HepG2 (cell line): ENCODE measurements at regions not wholly inside any gene's neighbourhood (a gene's known extent, or its start where the extent isn't known, plus 50 kb on each side); places are given as distances from the start of the nearest gene placed in this dataset.
A peak's percentile ranks its signal among the peaks of the same experiment; 100 is the strongest.

Source experiments
- ATAC-seq: fragments of 200-7000 bp; cut with Tn5 transposase; 3 replicates; pipeline ENCODE4 v1.9.1; 2020; ENCODE audit warnings: mild to moderate bottlenecking, moderate library complexity
- BruUV-seq: library from RNA; stranded (reverse); fragments of 400-500 nt; replicated peaks from 2 replicates; lab custom pipeline; 2021; lab: Mats Ljungman, UMichigan
- CTCF ChIA-PET: fragments of 300-600 bp; formaldehyde crosslinking; extraction: SDS; loops from one replicate; lab custom pipeline; 2021; ENCODE audit warnings: low total read pairs, inconsistent platforms, low intra/inter-chr PET ratio; lab: Yijun Ruan, JAX
- POLR2A ChIA-PET: fragments of 350-600 bp; sonication (Branson Sonifier 250); formaldehyde crosslinking; loops from one replicate; lab custom pipeline; 2020; ENCODE audit warnings: antibody characterized with exemption, inconsistent platforms; lab: Yijun Ruan, JAX
- DNase-seq: peaks from one replicate; pipeline ENCODE4 v3.0.0-alpha.2; 2015; ENCODE audit warnings: low spot score
- FAIRE-seq: peaks from 3 replicates; lab custom pipeline; 2011; peaks lifted over from hg19 to GRCh38; lab: Jason Lieb, UNC
- H2AFZ ChIP-seq: one replicate; pipeline ENCODE4 v1.6.1; 2011; ENCODE audit warnings: low read length, inconsistent platforms
- H3K27ac ChIP-seq: fragments of 300-600 bp; 3 replicates; pipeline ENCODE4 v1.8.0; 2011; ENCODE audit warnings: mixed run types, mild to moderate bottlenecking, mixed read lengths, low read length, inconsistent platforms; ENCODE audit not compliant: insufficient read depth; ENCODE audit errors: extremely low read length
- H3K27me3 ChIP-seq, 2 experiments: fragments of 200-600 bp in 1 of 2; 2 replicates in 1 of 2; 3 replicates in 1 of 2; pipeline versions ENCODE4 v1.6.0 to v1.8.0; 2011; ENCODE audit warnings: low read length in 2 of 2, mild to moderate bottlenecking in 2 of 2, moderate library complexity in 2 of 2, inconsistent platforms in 1 of 2; ENCODE audit not compliant: insufficient read depth in 2 of 2, control insufficient read depth in 1 of 2
- H3K36me3 ChIP-seq, 2 experiments: fragments of 200-600 bp in 1 of 2; replicated peaks in 1 of 2; 2 replicates in 1 of 2; 3 replicates in 1 of 2; pipeline versions ENCODE4 v1.5.1 to v1.8.0; 2011; ENCODE audit warnings: low read length in 2 of 2, inconsistent platforms in 1 of 2; ENCODE audit not compliant: insufficient read depth in 2 of 2, control insufficient read depth in 1 of 2
- H3K4me1 ChIP-seq: 2 replicates; pipeline ENCODE4 v1.5.1; 2012; ENCODE audit warnings: low read length, inconsistent platforms; ENCODE audit not compliant: insufficient read depth
- H3K4me2 ChIP-seq: 2 replicates; pipeline ENCODE4 v1.6.0; 2011; ENCODE audit warnings: low read depth, low read length, inconsistent platforms
- H3K4me3 ChIP-seq, 3 experiments: fragments of 200-600 bp in 1 of 3; sonication (generic), shearing (Covaris generic) in 1 of 3; replicated peaks in 1 of 3; 2 replicates each; pipeline ENCODE4 v1.5.1; 2011 to 2016; ENCODE audit warnings: low read length in 3 of 3, inconsistent platforms in 2 of 3, low read depth in 2 of 3, mild to moderate bottlenecking in 2 of 3, control low read depth in 1 of 3, mixed read lengths in 1 of 3; ENCODE audit not compliant: insufficient read depth in 1 of 3
- H3K79me2 ChIP-seq: one replicate; pipeline ENCODE4 v1.6.1; 2011; ENCODE audit warnings: low read length, inconsistent platforms; ENCODE audit not compliant: insufficient read depth
- H3K9ac ChIP-seq: 2 replicates; pipeline ENCODE4 v1.6.0; 2011; ENCODE audit warnings: mild to moderate bottlenecking, low read depth, low read length, inconsistent platforms; ENCODE audit not compliant: insufficient read depth
- H3K9me3 ChIP-seq: 2 replicates; pipeline ENCODE4 v1.5.1; 2012; ENCODE audit warnings: mild to moderate bottlenecking, low read length
- H4K20me1 ChIP-seq: 2 replicates; pipeline ENCODE4 v1.6.0; 2011; ENCODE audit warnings: inconsistent platforms, mild to moderate bottlenecking, low read length, moderate library complexity; ENCODE audit not compliant: insufficient read depth
- AGO2 ChIP-seq: fragments of 200-400 bp; formaldehyde crosslinking; optimal IDR thresholded peaks from 2 replicates; pipeline ENCODE3; 2017; ENCODE audit warnings: mild to moderate bottlenecking, low read depth, low read length, moderate library complexity
- MED13 ChIP-seq: sonication (generic); formaldehyde crosslinking; IDR thresholded peaks from 2 replicates; pipeline ENCODE4 v1.5.0; 2020; ENCODE audit warnings: missing genetic modification reagents
- MIXL1 ChIP-seq: IDR thresholded peaks from 2 replicates; pipeline ENCODE4 v1.6.1; 2016
- MTF1 ChIP-seq: sonication (generic); formaldehyde crosslinking; IDR thresholded peaks from 2 replicates; pipeline ENCODE4 v1.5.0; 2020; ENCODE audit warnings: missing genetic modification reagents
- NCOA1 ChIP-seq: sonication (generic); formaldehyde crosslinking; IDR thresholded peaks from 2 replicates; pipeline ENCODE4 v1.9.0; 2021; ENCODE audit warnings: missing genetic modification reagents
- RFX3 ChIP-seq: IDR thresholded peaks from 2 replicates; pipeline ENCODE4 v1.6.1; 2016; ENCODE audit warnings: missing biosample characterization, missing genetic modification reagents
- ZBTB1 ChIP-seq: sonication (generic); formaldehyde crosslinking; IDR thresholded peaks from 2 replicates; pipeline ENCODE4 v1.4.0; 2020; ENCODE audit warnings: missing genetic modification reagents, borderline replicate concordance
- ZFP90 ChIP-seq: sonication (generic); formaldehyde crosslinking; IDR thresholded peaks from 2 replicates; pipeline ENCODE4 v1.8.0; 2022; ENCODE audit warnings: missing genetic modification reagents, mild to moderate bottlenecking, inconsistent platforms, borderline replicate concordance
- ZNF367 ChIP-seq: sonication (generic); formaldehyde crosslinking; IDR thresholded peaks from 2 replicates; pipeline ENCODE4 v1.4.0; 2020; ENCODE audit warnings: missing genetic modification reagents, borderline replicate concordance
- WGBS: methylation state at CpG from one replicate; pipeline ENCODE4 v1.1.6; 2017; ENCODE audit warnings: low lambda C conversion rate; 5-methylcytosine and 5-hydroxymethylcytosine counted together
- in situ Hi-C: cut with HindIII; loops from 2 replicates; pipeline ENCODE4 v1.10.0; 2017; ENCODE audit warnings: low pct_unique_long_range_greater_than_20kb; ENCODE audit not compliant: extremely low pct_ligation_motif_present
- intact Hi-C: fragments of 100-400 bp; cut with micrococcal nuclease; formaldehyde crosslinking; loops from one replicate; pipeline ENCODE4 v1.10.0; 2022; ENCODE audit not compliant: unreplicated experiment
- TF ChIP-seq, protein P1 (sequence below): sonication (generic); formaldehyde crosslinking; conservative IDR thresholded peaks from 2 replicates; pipeline ENCODE4 v1.8.0; 2022; ENCODE audit warnings: missing genetic modification reagents

DNA sequence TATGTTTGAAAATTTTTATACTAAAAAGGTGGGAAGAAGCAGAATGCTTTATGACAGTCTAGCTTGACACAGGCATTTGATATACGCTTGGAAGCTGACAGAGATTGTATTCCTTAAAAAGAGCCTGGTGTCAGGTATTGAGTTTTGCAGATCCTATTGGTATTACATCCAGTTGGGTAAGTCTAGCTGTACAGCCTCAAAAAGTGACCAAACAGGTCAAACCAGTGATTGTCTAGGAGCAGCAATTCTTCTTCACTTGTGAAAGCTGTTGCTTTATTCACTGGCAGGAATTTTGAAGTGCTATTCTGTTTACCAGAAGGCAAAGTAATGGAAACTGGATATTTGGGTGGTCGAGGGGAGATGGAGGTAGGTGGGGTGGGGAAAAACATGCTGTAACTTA, 77.5 kb downstream of the UCHL1 start (continued):
- TF ChIP-seq MIXL1 (CRISPR knock-in tag) (no peak), AGO2 (no peak)
- TF ChIP-seq, protein P1, sequence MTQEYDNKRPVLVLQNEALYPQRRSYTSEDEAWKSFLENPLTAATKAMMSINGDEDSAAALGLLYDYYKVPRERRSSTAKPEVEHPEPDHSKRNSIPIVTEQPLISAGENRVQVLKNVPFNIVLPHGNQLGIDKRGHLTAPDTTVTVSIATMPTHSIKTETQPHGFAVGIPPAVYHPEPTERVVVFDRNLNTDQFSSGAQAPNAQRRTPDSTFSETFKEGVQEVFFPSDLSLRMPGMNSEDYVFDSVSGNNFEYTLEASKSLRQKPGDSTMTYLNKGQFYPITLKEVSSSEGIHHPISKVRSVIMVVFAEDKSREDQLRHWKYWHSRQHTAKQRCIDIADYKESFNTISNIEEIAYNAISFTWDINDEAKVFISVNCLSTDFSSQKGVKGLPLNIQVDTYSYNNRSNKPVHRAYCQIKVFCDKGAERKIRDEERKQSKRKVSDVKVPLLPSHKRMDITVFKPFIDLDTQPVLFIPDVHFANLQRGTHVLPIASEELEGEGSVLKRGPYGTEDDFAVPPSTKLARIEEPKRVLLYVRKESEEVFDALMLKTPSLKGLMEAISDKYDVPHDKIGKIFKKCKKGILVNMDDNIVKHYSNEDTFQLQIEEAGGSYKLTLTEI (CRISPR knock-in tag) = no peak

DNA sequence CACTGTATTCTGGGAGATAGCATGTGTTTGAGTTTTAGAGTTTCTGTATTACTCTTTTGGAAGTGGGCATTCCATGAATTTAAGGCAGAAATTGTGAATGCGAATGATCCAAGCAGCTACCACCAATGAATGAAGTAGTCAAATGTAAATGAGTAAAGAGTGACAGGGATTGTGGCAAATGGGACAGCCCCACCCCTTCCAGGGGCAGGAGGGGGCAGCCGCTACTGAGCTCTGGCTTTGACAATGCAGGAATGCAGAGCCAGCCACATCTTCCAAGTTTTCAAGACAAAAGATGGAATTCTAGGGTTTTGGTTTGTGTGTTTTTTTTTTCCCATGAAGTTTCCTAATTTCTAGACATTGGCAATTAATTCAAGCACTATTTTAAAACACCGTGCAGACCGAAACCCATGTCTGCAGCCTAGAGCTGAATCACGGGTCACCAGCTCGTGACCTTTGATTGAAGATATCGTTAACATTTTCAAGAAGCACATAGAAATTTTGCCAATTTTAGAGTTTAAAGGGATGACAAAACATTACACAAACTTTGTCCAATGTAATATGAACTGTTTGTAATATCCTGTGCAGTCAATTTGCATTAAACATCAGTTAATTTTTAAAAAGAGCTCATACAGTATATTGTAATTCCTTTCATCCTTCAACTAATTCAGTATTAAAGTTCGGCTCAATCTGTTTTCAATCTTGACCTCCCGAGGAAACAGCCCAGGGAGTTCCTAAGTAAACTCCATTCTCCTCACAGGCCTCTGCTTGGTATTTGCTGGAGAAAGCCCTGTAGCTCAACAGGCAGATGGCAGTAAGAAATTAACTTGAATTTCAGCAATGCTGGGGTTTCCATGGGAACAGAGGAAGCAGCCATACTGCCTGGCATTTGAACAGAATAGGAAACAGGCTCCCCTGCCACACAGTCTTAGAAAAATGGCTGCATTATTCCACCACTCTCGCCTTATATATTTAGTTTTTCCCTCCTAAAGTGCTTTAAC, 83.4 kb downstream of the UCHL1 start:
- no peaks in the 10 kb centered on the region for H3K9me3 ChIP-seq
- H3K4me2 ChIP-seq = no peak overlapping the region
- H3K9ac ChIP-seq = no peak overlapping the region
- TF ChIP-seq ZBTB1 (CRISPR knock-in tag) (no peak), ZFP90 (CRISPR knock-in tag) (no peak), RFX3 (CRISPR knock-in tag) (peak; percentile 42; the same call in 1 of the 2 replicates), ZNF367 (CRISPR knock-in tag) (no peak), MED13 (CRISPR knock-in tag) (no peak), NCOA1 (CRISPR knock-in tag) (no peak), MTF1 (no peak)
- FAIRE-seq (no peak), DNase-seq (no peak), ATAC-seq (no peak)
- H3K27ac ChIP-seq = no peak overlapping the region
- intact Hi-C loops = no loop called here
- in situ Hi-C loops = no loop called here
- no peaks in the 10 kb centered on the region for H3K4me1 ChIP-seq
- WGBS = 27% methylated on average over 10 of the region's 10 CpGs
- ChIA-PET POLR2A (no interaction called here), CTCF (no interaction called here)
- H3K4me3 ChIP-seq = no peak overlapping the region
- BruUV-seq = no TSS peak
- H4K20me1 ChIP-seq = no peaks in the 10 kb centered on the region
- H3K79me2 ChIP-seq = no peaks in the 10 kb centered on the region
- no peaks in the 10 kb centered on the region for H3K36me3 ChIP-seq
- H2AFZ ChIP-seq = no peak overlapping the region
- no peaks in the 10 kb centered on the region for H3K27me3 ChIP-seq
